Fibroblast of lung (primary cell): ENCODE measurements at regions not wholly inside any gene's neighbourhood (a gene's known extent, or its start where the extent isn't known, plus 50 kb on each side); places are given as distances from the start of the nearest gene placed in this dataset.

ENCODE experiments used
- CTCF ChIP-seq, 2 donors: IDR thresholded peaks in 1 of 2; conservative IDR thresholded peaks in 1 of 2; 1 replicate in 1 of 2; 2 replicates in 1 of 2; pipeline ENCODE4 v1.5.1; 2011 to 2012; ENCODE audit warnings: low read length in 2 of 2, control low read depth in 1 of 2, inconsistent platforms in 1 of 2, low read depth in 1 of 2, mild to moderate bottlenecking in 1 of 2
- EZH2 ChIP-seq: IDR thresholded peaks from 2 replicates; pipeline ENCODE4 v1.5.1; 2012; ENCODE audit warnings: low read length, control low read depth, mild to moderate bottlenecking; ENCODE audit errors: missing control alignments

- TF ChIP-seq CTCF (conservative IDR thresholded peaks at IDR 0.05 in 1 of 2, IDR thresholded peaks at IDR 0.05 in 1 of 2; ENCODE audit: low read depth in 1 of 2, low read length in 2 of 2) (no peak), EZH2 (no peak)
Measured at GRCh38 chr2:109052922-109053321, 63.9 kb upstream of the EDAR start.
